DND-41 (cell line): ENCODE measurements at regions not wholly inside any gene's neighbourhood (a gene's known extent, or its start where the extent isn't known, plus 50 kb on each side); places are given as distances from the start of the nearest gene placed in this dataset.
"Not testable (repeated sequence)": the region's sequence is repeated elsewhere in the genome, so short reads cannot be mapped to it uniquely, and the experiment has no call there.

Experiments used
- ATAC-seq: fragments of 200-7000 bp; cut with Tn5 transposase; 3 replicates; pipeline ENCODE4 v1.9.1; 2021; ENCODE audit warnings: low read depth; ENCODE audit not compliant: insufficient read depth
- DNase-seq: peaks from one replicate; pipeline ENCODE4 v3.0.0-alpha.2; 2020
- H2AFZ ChIP-seq: 2 replicates; pipeline ENCODE4 v1.6.0; 2012; ENCODE audit warnings: low read depth, low read length
- H3K27ac ChIP-seq: 2 replicates; pipeline ENCODE4 v1.5.1; 2012; ENCODE audit warnings: low read length, inconsistent platforms
- H3K27me3 ChIP-seq: fragments of 200-600 bp; sonication (generic); 2 replicates; pipeline ENCODE4 v1.6.0; 2012; ENCODE audit warnings: low read length, mild to moderate bottlenecking, inconsistent platforms; ENCODE audit not compliant: insufficient read depth, poor library complexity
- H3K36me3 ChIP-seq: 2 replicates; pipeline ENCODE4 v1.5.1; 2012; ENCODE audit warnings: low read length, inconsistent platforms; ENCODE audit not compliant: insufficient read depth
- H3K4me1 ChIP-seq: 2 replicates; pipeline ENCODE4 v1.5.1; 2012; ENCODE audit warnings: mild to moderate bottlenecking, low read length; ENCODE audit not compliant: insufficient read depth
- H3K4me2 ChIP-seq: 2 replicates; pipeline ENCODE4 v1.6.0; 2012; ENCODE audit warnings: mild to moderate bottlenecking, moderate library complexity, low read length, inconsistent platforms; ENCODE audit not compliant: insufficient read depth
- H3K4me3 ChIP-seq, 2 experiments: fragments of 200-600 bp in 1 of 2; shearing (Covaris generic) in 1 of 2; 2 replicates each; pipeline ENCODE4 v1.5.1; 2012 to 2016; ENCODE audit warnings: inconsistent platforms in 2 of 2, low read length in 2 of 2, mild to moderate bottlenecking in 2 of 2, low read depth in 1 of 2, moderate library complexity in 1 of 2
- H3K79me2 ChIP-seq: 2 replicates; pipeline ENCODE4 v1.6.0; 2012; ENCODE audit warnings: low read length, inconsistent platforms; ENCODE audit not compliant: insufficient read depth
- H3K9ac ChIP-seq: 2 replicates; pipeline ENCODE4 v1.6.0; 2012; ENCODE audit warnings: low read depth, mild to moderate bottlenecking, inconsistent platforms, low read length, moderate library complexity
- H3K9me3 ChIP-seq: 2 replicates; pipeline ENCODE4 v1.5.1; 2012; ENCODE audit warnings: low read length, moderate library complexity, mild to moderate bottlenecking, inconsistent platforms; ENCODE audit not compliant: insufficient read depth, severe bottlenecking
- H4K20me1 ChIP-seq: 2 replicates; pipeline ENCODE4 v1.6.0; 2012; ENCODE audit warnings: low read length; ENCODE audit not compliant: insufficient read depth
- EZH2 ChIP-seq: IDR thresholded peaks from 3 replicates; pipeline ENCODE4 v1.6.1; 2012; ENCODE audit warnings: borderline replicate concordance, low read depth, mild to moderate bottlenecking, moderate library complexity, low read length, inconsistent platforms; ENCODE audit not compliant: severe bottlenecking
- TF ChIP-seq, protein P1 (sequence below): IDR thresholded peaks from 2 replicates; pipeline ENCODE4 v1.5.1; 2012; ENCODE audit warnings: borderline replicate concordance, low read length, moderate library complexity, mild to moderate bottlenecking; ENCODE audit not compliant: poor library complexity, severe bottlenecking; ENCODE audit errors: extremely low read depth

DNA sequence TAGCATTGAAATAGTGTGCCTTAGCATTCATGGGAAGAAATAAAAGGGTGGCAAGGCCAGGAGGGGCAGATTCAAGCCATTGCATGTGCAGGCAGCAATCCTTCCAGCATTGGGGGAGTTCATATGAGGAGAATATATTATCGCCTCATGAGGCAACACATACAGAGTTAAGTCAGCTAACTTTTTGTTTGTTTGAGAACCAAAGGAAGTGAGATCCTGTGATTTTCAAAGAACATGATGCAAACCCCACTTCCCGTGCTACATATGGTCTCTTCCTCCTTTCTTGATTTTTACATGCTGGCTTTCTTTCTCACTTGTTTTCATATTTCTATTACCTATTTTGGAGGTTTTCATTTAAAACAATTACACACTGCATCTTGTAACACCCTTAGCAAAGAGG, 579.7 kb upstream of the ARID1B start:
- ATAC-seq (no peak), DNase-seq (no peak)
- Histone ChIP-seq H3K4me2 (no peak overlapping the region), H4K20me1 (no peaks in the 10 kb centered on the region), H3K36me3 (no peaks in the 10 kb centered on the region), H2AFZ (no peak overlapping the region), H3K79me2 (no peaks in the 10 kb centered on the region), H3K27ac (no peak overlapping the region), H3K4me3 (no peak overlapping the region), H3K4me1 (no peaks in the 10 kb centered on the region), H3K9ac (no peak overlapping the region), H3K27me3 (no peaks in the 10 kb centered on the region), H3K9me3 (no peaks in the 10 kb centered on the region)
- TF ChIP-seq, protein P1, sequence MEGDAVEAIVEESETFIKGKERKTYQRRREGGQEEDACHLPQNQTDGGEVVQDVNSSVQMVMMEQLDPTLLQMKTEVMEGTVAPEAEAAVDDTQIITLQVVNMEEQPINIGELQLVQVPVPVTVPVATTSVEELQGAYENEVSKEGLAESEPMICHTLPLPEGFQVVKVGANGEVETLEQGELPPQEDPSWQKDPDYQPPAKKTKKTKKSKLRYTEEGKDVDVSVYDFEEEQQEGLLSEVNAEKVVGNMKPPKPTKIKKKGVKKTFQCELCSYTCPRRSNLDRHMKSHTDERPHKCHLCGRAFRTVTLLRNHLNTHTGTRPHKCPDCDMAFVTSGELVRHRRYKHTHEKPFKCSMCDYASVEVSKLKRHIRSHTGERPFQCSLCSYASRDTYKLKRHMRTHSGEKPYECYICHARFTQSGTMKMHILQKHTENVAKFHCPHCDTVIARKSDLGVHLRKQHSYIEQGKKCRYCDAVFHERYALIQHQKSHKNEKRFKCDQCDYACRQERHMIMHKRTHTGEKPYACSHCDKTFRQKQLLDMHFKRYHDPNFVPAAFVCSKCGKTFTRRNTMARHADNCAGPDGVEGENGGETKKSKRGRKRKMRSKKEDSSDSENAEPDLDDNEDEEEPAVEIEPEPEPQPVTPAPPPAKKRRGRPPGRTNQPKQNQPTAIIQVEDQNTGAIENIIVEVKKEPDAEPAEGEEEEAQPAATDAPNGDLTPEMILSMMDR, result no peak
- no peak for TF ChIP-seq EZH2

DNA sequence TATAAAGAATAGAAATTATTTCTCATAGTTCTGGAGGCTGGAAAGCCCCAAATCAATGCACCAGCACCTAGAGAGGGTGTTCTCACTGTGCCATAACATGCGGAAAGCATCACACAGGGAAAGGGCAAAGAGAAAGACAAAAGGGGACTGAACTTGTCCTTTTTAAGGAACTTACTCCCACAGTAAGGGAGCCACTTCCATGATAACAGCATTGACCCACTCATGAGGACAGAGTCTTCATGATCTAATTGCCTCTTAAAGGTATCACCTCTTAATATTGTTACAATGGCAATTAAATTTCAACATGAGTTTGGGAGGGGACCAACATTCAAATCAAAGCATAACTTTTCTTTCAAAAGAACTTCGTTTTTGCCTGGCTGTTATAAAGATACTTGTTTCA, 582.2 kb upstream of the ARID1B start:
- Histone ChIP-seq H3K9me3 (no peaks in the 10 kb centered on the region), H3K27me3 (no peaks in the 10 kb centered on the region), H3K4me3 (no peak overlapping the region), H4K20me1 (no peaks in the 10 kb centered on the region), H3K36me3 (no peaks in the 10 kb centered on the region), H3K79me2 (no peaks in the 10 kb centered on the region), H3K9ac (no peak overlapping the region), H3K27ac (no peak overlapping the region), H2AFZ (no peak overlapping the region), H3K4me2 (no peak overlapping the region), H3K4me1 (no peaks in the 10 kb centered on the region)
- DNase-seq (no peak), ATAC-seq (no peak)
- TF ChIP-seq, protein P1, result no peak
- no peak for TF ChIP-seq EZH2

DNA sequence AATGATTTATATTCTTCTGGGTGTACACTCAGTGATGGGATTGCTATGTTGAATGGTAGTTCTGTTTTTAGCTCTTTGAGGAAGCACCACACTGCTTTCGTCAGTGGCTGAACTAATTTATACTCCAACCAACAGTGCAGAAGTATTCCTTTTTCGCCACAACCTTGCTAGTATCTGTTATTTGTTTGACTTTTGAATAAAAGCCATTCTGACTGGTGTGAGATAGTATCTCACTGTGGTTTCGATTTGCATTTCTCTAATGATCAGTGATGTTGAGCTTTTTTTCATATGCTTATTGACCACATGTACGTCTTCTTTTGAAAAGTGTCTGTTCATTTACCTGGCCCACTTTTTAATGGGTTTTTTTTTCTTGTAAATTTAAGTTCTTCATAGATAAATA, 583.8 kb upstream of the ARID1B start:
- TF ChIP-seq, protein P1, result no peak
- TF ChIP-seq EZH2, result no peak
- H4K20me1 ChIP-seq, result no peaks in the 10 kb centered on the region
- no peak for ATAC-seq
- H3K36me3 ChIP-seq, result no peaks in the 10 kb centered on the region
- H3K79me2 ChIP-seq, result no peaks in the 10 kb centered on the region
- no peak overlapping the region for H3K9ac ChIP-seq
- no peak overlapping the region for H2AFZ ChIP-seq
- no peak for DNase-seq
- H3K4me3 ChIP-seq, result no peak overlapping the region
- H3K9me3 ChIP-seq, result no peaks in the 10 kb centered on the region
- H3K4me1 ChIP-seq, result no peaks in the 10 kb centered on the region
- no peak overlapping the region for H3K4me2 ChIP-seq
- H3K27me3 ChIP-seq, result no peaks in the 10 kb centered on the region
- H3K27ac ChIP-seq, result no peak overlapping the region

DNA sequence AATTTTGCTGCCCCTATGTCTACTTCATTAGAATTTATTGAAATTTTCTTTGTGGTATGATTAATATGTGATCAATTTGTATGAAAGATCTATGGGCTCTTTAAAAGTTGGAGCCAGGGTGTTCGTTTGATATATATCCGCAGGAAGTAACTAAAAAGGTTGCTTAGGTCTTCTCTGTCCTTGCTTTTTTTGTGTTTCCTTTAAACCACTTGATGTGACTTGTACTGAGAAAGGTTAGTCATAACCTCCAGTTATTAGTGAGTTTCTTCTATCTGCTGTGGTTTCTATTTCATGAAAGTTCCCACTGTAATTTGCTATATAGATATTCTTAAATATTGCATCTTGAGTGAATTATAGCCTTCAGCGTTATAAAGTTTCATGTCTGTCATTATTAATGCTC, 585.3 kb upstream of the ARID1B start:
- Histone ChIP-seq H4K20me1 (no peaks in the 10 kb centered on the region), H3K4me1 (no peaks in the 10 kb centered on the region), H3K9me3 (no peaks in the 10 kb centered on the region), H3K27ac (no peak overlapping the region), H3K79me2 (no peaks in the 10 kb centered on the region), H2AFZ (no peak overlapping the region), H3K36me3 (no peaks in the 10 kb centered on the region), H3K4me3 (no peak overlapping the region), H3K27me3 (no peaks in the 10 kb centered on the region), H3K9ac (no peak overlapping the region), H3K4me2 (no peak overlapping the region)
- ATAC-seq (no peak), DNase-seq (no peak)
- TF ChIP-seq, protein P1, result no peak
- TF ChIP-seq EZH2, result no peak

DNA sequence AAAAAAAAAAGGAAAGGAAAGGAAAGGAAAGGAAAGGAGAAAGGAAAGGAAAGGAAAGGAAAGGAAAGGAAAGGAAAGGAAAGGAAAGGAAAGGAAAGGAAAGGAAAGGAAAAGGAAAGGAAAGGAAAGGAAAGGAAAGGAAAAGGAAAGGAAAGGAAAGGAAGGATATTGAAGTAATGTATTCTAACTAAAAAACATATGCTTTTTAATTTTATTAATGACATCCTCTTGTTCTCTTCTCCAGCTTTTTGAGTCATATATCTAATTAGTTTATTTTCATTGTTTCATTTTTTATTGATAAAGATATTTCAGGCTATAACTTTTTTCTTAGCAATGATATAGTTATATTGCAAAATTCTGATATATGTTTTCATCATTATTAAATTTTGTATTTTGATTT, 585.8 kb upstream of the ARID1B start:
- not testable (repeated sequence) for H3K9me3 ChIP-seq, H2AFZ ChIP-seq, H3K9ac ChIP-seq, ATAC-seq, H3K79me2 ChIP-seq, H3K4me2 ChIP-seq, H4K20me1 ChIP-seq, H3K36me3 ChIP-seq, H3K4me1 ChIP-seq, H3K27ac ChIP-seq, DNase-seq, H3K4me3 ChIP-seq, H3K27me3 ChIP-seq
